COR-L47 (cell line): ENCODE measurements at regions not wholly inside any gene's neighbourhood (a gene's known extent, or its start where the extent isn't known, plus 50 kb on each side); places are given as distances from the start of the nearest gene placed in this dataset.

Experiments used
- DNase-seq: peaks from one replicate; lab custom pipeline; 2025; lab: John Stamatoyannopoulos, UW

DNA sequence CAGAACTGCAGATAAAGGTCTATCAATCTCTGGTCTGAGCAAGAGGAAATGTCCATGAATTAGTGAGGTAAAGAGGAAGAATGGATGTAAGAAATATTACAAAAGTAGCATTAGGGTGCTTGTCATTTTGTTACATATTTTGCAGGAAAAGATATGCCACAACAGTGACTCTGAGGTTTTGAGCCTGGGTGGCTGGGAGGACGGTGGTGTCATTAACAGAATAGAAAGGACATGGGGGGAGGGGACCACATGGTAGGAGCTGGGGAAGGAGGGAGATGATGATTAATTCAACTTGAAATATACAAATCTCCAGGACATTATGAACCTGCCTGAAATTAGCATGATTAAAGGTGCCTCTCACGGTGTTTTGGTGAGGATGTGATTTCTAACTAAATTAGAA lies 245.5 kb upstream of the MDFIC2 start:
- DNase-seq = no peak

DNA sequence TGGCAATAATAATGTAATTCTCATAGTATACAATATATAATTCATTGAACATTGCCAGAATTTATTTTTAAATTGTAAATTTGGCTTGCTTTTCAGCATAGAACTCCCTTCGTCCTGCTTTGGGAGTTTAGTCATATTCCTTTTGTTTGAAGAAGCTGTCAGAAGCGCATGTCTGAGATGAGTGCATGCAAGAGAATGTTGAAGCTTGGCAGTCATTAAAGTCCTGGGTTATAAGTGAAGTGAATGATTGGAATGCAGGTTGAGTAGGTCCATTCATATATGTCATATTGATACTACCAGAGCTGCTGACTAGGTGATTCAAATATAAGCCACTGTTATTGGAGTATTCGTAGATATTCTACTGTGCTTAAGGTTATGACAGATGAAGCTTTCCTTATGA lies 243.6 kb upstream of the MDFIC2 start:
- DNase-seq = no peak

- DNase-seq = no peak
Observed at GRCh38 chr3:70554170-70554569, 241.7 kb upstream of the MDFIC2 start.

DNA sequence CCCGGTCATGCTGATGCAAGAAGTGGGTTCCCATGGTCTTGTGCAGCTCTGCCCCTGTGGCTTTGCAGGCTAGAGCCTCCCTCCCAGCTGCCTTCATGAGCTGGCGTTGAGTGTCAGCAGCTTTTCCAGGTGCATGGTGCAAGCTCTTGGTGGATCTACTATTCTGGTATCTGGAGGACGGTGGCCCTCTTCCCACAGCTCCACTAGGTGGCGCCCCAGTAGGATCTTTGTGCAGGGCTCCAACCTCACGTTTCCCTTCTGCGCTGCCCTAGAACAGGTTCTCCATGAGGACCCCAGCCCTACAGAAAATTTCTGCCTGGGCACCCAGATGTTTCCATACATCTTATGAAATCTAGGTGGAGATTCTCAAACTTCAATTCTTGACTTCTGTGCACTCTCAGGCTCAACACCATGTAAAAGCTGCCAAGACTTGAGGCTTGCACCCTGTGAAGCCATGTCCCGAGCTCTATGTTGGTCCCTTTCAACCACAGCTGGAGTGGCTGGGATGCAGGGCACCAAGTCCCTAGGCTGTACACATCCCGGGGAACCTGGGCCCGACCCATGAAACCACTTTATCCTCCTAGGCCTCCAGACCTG lies 238.4 kb upstream of the MDFIC2 start:
- peak; percentile 1 for DNase-seq

DNA sequence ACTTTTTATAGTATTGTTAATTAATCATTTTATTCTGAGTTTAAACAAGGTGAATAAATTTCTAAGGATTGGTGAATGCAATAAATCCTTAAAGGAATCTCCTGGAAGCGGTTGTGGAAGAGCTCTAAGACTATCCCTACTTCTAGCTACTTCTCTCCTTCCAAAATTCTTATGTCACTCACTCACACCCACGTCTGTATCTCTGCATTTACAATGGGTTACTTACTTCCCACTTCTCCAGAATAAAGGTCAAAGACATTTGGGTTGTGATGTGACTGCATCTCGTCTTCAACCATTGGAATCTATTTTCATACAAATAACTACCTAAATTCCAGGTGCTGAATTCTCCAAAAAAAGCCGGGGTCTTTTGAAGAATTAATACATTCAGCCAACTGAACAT lies 234.2 kb upstream of the MDFIC2 start:
- no peak for DNase-seq

DNA sequence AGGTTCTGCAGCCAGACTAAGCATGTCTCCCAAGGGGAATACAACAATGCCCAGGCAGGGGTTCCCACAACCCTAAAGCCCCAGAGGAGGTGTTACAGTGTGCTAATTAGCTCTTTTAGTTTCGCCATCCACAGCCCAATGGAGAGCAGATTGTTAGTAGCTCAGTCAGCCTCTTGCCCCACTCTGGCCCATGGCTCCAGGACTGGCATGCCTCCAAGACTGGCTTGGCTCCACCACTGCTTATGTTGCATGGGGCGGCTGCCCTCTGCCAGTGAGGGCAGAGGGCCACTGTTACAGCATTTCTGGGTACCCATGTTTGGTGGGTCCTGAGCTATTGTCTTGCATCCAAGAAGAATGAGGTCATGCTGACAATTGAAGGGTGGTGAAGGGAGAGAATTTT lies 231.1 kb upstream of the MDFIC2 start:
- no peak for DNase-seq

DNA sequence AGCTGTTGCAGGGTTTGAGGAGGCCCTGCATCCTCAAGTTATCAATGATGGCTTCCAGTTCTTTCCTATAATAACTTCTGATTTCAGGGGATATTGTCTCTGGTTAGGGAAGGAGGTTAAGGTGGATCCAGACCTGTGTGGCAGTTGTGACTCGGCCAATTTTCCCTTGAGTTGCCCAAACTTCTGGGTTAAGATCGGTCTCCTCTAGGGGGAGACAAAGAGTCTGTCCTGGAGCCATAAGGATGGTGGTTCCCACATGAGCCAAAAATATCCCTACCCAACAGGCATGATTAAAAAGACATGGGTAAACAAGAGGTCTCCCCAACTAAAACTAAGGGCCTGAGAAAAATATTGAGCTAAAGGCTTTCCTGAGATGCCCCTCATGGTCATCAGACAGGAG lies 227.5 kb upstream of the MDFIC2 start:
- no peak for DNase-seq

DNA sequence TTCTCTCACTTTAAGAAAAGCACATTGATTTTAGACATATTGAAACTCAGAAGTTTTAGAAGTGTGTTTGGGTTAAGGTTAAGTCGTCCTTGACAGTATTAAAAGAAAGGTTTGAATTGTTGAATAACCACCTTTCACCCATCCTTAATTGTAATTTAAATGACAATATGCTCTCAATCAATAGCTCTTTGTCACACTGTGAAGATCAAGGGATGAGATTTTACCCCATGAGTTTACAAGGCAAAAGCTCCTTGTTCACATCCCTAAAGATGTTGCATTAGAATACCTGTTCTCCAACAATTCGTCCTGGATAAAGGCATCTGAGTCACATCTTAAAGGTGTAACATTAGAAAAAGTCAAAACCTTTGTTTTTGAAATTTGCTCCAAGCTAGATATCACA lies 220.4 kb upstream of the MDFIC2 start:
- no peak for DNase-seq

DNA sequence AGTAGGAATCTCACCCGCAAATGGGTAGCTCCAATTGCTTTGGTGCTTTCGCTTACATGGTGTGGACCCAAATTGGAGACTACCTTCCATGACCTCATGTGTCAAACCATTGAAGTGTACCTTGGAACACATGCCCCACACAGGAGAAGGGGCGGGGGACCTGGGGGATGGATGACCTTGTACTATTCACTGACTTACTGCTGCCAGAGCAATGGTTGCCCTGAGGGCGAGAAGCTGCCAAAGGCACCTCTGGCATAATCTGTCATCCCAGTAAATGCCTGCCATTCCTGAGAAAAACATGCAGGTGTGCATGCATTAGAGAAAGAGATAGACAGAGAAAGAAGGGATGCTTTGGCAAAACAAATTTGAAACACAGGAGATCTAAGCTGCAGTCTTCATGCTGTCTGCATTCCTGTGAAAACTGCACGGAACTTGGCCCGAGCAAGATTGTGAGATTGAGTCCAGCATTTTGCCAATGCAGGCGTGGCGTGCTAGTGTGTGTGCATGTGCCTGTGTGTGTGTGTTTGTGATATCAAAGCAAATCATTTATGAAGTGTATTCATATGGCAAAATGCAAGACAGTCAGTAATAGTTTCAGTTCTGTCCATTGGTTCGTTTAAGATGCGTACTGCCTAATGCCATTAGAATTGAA lies 219.5 kb upstream of the MDFIC2 start:
- no peak for DNase-seq

DNA sequence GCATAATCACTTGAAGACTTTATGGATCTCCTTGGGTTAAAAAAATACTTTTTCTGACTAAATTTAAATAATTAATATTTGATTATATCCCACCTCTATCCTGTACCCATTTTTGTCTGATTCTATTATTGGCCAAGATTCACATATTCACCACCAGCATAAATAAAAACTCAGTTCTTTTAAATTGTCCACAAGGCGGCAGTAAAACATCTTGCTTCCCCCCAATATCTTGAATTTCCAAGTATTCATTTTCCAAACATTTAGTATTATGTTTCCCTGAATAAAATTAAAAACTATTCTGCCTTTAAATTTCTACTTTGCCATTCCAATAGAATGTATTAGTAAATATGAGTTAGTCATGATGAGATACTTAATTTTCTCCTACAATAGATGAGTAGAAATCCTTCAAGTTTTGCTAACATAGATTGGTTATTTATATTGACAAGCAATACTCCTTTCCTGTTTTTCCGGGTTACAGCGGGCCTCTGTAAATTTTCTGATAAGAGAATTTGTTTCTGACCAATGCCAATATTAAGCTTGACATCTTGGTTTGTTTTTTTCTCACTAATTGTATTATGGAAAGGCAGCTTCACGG lies 218.7 kb upstream of the MDFIC2 start:
- DNase-seq = peak; percentile 1

DNA sequence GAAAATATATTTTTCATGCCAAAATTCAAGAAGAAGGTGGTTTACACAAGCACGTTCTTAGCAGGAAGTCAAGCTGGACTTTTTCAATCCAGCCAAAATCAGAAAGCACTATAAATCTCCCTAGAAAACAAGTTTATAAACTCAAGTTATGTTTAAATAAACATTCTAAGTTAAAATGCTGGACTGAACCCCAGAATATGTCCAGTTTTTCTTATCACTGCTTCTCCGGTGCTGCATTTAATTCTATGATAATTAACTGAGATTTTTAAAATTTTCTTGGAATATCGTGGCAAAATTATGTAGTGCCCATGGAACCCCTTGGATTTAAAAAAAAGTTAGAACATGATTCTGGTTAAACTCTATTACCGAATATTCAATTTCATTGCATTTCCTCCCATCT lies 218.2 kb upstream of the MDFIC2 start:
- no peak for DNase-seq

GRCh38 chr3:70527026-70527425 lies 214.6 kb upstream of the MDFIC2 start:
- DNase-seq = no peak

DNA sequence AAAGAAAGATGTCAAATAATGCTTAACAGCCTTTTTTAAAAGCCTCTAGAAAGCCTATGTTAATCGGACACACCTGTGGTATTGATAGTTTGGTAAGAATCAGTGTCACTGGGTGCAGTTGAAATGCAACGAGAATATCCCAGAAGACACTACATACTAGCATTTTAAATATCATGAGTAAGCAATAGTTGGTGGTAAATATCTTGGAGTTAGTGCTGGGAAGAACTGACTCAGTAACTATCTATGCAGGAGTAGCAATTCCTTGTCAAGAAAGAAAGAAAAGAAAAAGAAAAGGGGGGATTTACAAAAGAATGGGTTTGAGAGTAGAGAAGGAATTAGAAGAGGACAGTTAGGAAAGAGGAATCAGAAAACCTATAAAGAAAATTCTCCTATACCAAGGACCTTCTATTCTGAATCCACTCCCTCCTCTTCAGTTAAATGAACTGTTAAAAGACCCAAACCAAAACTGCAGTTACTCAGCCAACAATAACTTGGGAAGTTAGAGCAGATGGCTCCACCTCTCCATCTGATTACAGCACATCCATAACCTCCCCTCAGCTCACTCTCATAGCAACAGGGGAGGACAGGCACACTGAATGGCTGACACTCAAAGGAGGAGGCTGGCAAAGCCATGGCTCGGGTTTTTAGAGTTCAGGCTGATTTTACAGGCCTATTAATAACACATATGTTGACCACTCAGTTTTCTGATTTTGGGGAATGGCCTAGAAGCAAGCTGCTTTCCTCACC lies 207.6 kb upstream of the MDFIC2 start:
- DNase-seq = no peak

DNA sequence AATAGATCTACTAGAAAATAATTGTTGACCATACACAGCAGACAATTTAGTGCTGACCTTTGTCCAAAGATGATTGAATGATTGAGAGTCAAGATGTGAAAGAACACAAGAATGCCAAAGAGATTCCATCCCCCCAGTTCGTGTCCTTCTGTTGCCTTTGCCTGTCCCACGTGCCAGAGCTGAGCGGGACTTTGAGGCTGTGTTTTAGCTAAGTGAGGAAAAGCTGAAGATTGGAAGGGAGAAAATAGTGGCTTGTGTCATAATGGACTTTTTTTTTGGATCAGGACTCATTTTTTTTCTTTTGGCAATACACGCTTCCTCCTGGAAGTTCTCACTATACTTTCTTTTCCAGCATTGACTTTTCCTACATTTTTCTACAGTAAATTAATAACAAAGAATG lies 206.6 kb upstream of the MDFIC2 start:
- no peak for DNase-seq

DNA sequence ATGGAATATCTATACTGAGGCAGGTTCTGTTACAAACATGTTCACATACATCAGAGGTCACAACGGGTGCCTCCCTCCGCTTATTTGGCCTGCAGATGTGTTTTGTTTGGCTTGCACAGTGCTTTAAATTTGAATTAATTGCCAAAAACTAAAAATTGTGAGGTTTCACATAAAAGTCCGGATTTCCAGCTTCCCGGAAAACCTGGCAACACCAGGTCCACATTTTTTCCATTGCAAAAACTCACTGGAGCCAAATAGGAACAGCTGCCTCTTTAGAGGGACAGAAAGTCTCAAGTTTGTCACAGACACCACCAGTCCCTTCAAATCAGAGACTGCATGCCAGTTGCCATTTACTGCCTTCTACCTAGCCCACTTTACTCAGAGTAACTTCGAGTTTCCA lies 205.9 kb upstream of the MDFIC2 start:
- no peak for DNase-seq

GRCh38 chr3:70517124-70517890 lies 204.9 kb upstream of the MDFIC2 start:
- DNase-seq = no peak

- DNase-seq = no peak
Observed at GRCh38 chr3:70516076-70516475, 203.6 kb upstream of the MDFIC2 start.

DNA sequence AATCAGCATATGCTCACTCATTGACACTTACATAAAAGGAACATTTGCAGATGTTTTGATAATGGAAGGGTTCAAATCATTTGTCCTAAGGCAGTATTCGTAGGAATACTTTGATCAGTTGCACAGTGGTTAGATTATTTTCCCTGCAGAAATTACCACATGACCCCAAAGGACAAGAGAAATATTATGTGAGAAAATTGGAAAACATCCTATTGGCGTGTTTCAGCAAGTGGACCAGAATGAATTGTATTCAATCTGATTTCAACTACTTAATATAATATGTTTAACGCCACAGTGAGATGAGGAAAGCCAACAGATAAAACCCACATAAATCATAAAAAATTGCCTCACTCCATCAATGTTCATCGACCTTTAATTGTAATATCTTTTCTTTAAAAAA lies 195.0 kb upstream of the MDFIC2 start:
- DNase-seq = no peak

- no peak for DNase-seq
Observed at GRCh38 chr3:70506775-70507174, 194.3 kb upstream of the MDFIC2 start.

DNA sequence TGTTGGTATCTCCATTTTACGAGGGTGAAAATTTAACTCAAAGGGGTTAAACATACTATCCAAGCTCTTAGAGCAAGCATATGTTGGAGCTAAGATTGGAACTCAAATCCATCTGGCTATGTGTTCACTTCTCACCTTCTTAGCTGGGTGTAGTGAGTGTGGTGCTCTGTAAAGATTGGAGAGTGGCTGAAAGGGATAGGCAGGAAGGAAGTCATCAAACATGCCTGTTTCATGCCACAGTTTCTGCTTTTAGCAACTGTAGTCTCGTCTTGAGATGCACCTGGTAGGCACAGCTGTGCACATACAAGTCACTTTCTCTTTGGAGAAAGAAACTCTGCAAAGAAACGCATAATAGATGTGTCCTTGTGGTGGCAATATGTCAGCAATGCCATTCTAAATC lies 189.1 kb upstream of the MDFIC2 start:
- DNase-seq = no peak

DNA sequence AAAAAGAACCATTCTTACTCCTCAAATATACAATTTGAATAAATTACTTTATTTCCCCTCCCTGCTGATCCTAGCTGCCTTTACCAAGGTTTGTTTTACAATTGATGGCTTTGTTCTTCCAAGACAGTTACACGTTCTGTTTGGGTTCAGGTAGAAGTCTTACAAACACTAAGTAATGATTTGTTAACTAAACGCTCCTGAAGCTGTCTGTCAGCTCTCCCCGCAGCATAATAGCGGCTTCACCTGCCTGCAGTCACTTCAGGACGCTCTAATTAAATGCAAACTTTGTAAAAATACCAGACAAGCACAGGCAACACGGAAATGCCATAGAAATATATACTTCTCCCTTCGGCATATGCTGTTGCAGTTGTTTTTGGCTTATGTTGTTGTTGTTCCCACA lies 176.4 kb upstream of the MDFIC2 start:
- DNase-seq = no peak

DNA sequence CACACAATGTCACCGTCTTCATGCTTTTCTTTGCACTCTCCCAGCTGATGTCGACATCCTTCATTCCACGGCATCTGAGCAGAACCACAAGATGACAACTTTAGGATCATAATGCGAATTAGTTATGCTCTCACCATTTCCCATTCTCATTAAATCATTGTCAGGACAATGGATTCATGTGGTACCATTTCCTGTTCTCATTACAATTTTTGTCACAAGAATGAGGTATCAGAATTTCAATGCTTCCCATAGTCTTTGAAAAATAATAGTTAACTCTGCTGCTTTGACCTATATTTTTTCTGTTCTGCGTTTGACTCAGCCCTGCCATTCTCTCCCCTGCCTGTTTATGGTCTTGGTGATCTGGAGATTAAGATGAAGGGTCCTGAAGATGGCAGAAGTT lies 175.7 kb upstream of the MDFIC2 start:
- no peak for DNase-seq
